OCI-LY3 (cell line): ENCODE measurements at regions not wholly inside any gene's neighbourhood (a gene's known extent, or its start where the extent isn't known, plus 50 kb on each side); places are given as distances from the start of the nearest gene placed in this dataset.

Experiments
- EZH2phosphoT487 ChIP-seq: fragments of 200-600 bp; shearing (Covaris generic); IDR thresholded peaks from 2 replicates; pipeline ENCODE4 v1.6.1; 2018; ENCODE audit warnings: antibody characterized with exemption, mixed run types, low read depth
- TF ChIP-seq, protein P1 (sequence below): fragments of 200-600, 300-600 bp; sonication (generic); IDR thresholded peaks from 2 replicates; pipeline ENCODE4 v1.5.1; 2014; ENCODE audit warnings: antibody characterized with exemption, low read length, low read depth

DNA sequence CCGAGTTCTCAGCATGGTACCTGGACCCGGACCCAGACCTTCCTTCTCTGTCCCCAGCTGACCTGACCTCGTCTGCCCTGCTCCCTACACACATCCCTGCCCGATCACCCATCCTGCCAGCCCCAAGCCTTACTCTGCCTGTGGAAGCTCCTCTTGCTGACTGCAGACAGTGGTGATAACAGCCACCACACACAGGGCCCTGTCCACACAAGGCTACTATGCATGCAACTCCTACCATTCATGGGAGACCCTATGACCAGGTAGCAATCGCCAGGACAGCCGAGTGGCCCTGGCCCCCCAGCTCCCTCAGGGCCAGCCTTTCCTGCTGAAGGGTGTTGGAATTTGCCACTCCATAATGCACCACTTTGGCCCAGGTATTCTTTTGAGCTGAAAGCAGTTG is 233.6 kb downstream of the BRD1 start:
- TF ChIP-seq, protein P1, sequence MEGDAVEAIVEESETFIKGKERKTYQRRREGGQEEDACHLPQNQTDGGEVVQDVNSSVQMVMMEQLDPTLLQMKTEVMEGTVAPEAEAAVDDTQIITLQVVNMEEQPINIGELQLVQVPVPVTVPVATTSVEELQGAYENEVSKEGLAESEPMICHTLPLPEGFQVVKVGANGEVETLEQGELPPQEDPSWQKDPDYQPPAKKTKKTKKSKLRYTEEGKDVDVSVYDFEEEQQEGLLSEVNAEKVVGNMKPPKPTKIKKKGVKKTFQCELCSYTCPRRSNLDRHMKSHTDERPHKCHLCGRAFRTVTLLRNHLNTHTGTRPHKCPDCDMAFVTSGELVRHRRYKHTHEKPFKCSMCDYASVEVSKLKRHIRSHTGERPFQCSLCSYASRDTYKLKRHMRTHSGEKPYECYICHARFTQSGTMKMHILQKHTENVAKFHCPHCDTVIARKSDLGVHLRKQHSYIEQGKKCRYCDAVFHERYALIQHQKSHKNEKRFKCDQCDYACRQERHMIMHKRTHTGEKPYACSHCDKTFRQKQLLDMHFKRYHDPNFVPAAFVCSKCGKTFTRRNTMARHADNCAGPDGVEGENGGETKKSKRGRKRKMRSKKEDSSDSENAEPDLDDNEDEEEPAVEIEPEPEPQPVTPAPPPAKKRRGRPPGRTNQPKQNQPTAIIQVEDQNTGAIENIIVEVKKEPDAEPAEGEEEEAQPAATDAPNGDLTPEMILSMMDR: no peak
- TF ChIP-seq EZH2phosphoT487: no peak
